SK-N-SH treated with all-trans-retinoic acid at 6 μM for 48 hours (cell line): ENCODE measurements at regions not wholly inside any gene's neighbourhood (a gene's known extent, or its start where the extent isn't known, plus 50 kb on each side); places are given as distances from the start of the nearest gene placed in this dataset.

Experiments used
- ATAC-seq: fragments of 200-7000 bp; cut with Tn5 transposase; 3 replicates; pipeline ENCODE4 v1.9.1; 2020; ENCODE audit warnings: mild to moderate bottlenecking, moderate library complexity
- BACH2 ChIP-seq: fragments of 250-450 bp; sonication (Bioruptor Pico); IDR thresholded peaks from 2 replicates; pipeline ENCODE4 v1.9.0; 2021; ENCODE audit warnings: mild to moderate bottlenecking, borderline replicate concordance
- CSDC2 ChIP-seq: fragments of 250-450 bp; sonication (Bioruptor Pico); IDR thresholded peaks from 2 replicates; pipeline ENCODE4 v1.5.0; 2020; ENCODE audit warnings: mild to moderate bottlenecking, moderate library complexity
- ESRRG ChIP-seq: fragments of 250-450 bp; sonication (Bioruptor Pico); IDR thresholded peaks from 2 replicates; pipeline ENCODE4 v1.6.1; 2021; ENCODE audit warnings: mild to moderate bottlenecking
- ISL1 ChIP-seq: fragments of 250-450 bp; sonication (Bioruptor Pico); IDR thresholded peaks from 2 replicates; pipeline ENCODE4 v2.1.2; 2022; ENCODE audit warnings: mild to moderate bottlenecking, moderate library complexity
- PPARA ChIP-seq: fragments of 250-450 bp; sonication (Bioruptor Pico); IDR thresholded peaks from 2 replicates; pipeline ENCODE4 v1.5.0; 2020; ENCODE audit warnings: mild to moderate bottlenecking, borderline replicate concordance
- SNAI2 ChIP-seq: fragments of 250-450 bp; sonication (Bioruptor Pico); IDR thresholded peaks from 2 replicates; pipeline ENCODE4 v1.5.0; 2020; ENCODE audit warnings: mild to moderate bottlenecking, moderate library complexity
- TOX ChIP-seq: fragments of 250-450 bp; sonication (Bioruptor Pico); IDR thresholded peaks from 2 replicates; pipeline ENCODE4 v1.8.0; 2021; ENCODE audit warnings: mild to moderate bottlenecking, moderate library complexity, borderline replicate concordance
- ZC3H10 ChIP-seq: fragments of 250-450 bp; sonication (Bioruptor Pico); IDR thresholded peaks from 2 replicates; pipeline ENCODE4 v1.5.1; 2021; ENCODE audit warnings: mild to moderate bottlenecking, moderate library complexity
- ZFP30 ChIP-seq: fragments of 450-650 bp; formaldehyde crosslinking; IDR thresholded peaks from 2 replicates; pipeline ENCODE4 v1.5.0; 2022; ENCODE audit warnings: mild to moderate bottlenecking, moderate library complexity
- ZNF565 ChIP-seq: fragments of 450-650 bp; formaldehyde crosslinking; conservative IDR thresholded peaks from 2 replicates; pipeline ENCODE4 v1.5.0; 2020; ENCODE audit warnings: low read depth, mild to moderate bottlenecking, moderate library complexity
- ZNF8 ChIP-seq: fragments of 450-650 bp; formaldehyde crosslinking; IDR thresholded peaks from 2 replicates; pipeline ENCODE4 v1.5.0; 2020; ENCODE audit warnings: mild to moderate bottlenecking, moderate library complexity
- TF ChIP-seq, protein P1 (sequence below): fragments of 250-450 bp; sonication (Bioruptor Pico); IDR thresholded peaks from 2 replicates; pipeline ENCODE4 v1.8.0; 2021; ENCODE audit warnings: low read depth, mild to moderate bottlenecking, moderate library complexity, borderline replicate concordance
- TF ChIP-seq, protein P2 (sequence below): fragments of 250-450 bp; sonication (Bioruptor Pico); IDR thresholded peaks from 2 replicates; pipeline ENCODE4 v1.5.0; 2020; ENCODE audit warnings: mild to moderate bottlenecking, moderate library complexity
- TF ChIP-seq, protein P3 (sequence below): fragments of 250-450 bp; sonication (Bioruptor Pico); IDR thresholded peaks from 2 replicates; pipeline ENCODE4 v1.5.1; 2020; ENCODE audit warnings: low read depth, mild to moderate bottlenecking, moderate library complexity

DNA sequence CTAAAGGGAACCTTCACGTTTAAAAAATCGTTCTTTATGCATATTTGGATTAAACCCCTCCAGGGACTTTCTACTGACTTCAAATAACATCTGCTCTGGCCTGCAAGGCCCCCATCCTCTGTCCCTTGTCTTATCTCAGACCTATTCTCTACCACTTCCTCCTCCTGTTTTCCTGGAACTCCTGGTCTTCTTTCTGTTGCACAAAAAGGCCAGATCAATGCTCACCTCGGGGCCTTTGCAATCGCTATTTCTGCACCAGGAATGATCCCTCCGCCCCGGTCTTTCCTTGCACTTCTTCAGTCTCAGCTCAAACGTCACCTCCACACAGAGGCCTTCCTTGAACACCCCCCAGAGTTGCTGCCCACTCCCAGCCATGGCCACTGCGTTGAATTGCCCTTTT lies 57.6 kb upstream of the BEGAIN start:
- no peak for ATAC-seq
- TF ChIP-seq, protein P1, sequence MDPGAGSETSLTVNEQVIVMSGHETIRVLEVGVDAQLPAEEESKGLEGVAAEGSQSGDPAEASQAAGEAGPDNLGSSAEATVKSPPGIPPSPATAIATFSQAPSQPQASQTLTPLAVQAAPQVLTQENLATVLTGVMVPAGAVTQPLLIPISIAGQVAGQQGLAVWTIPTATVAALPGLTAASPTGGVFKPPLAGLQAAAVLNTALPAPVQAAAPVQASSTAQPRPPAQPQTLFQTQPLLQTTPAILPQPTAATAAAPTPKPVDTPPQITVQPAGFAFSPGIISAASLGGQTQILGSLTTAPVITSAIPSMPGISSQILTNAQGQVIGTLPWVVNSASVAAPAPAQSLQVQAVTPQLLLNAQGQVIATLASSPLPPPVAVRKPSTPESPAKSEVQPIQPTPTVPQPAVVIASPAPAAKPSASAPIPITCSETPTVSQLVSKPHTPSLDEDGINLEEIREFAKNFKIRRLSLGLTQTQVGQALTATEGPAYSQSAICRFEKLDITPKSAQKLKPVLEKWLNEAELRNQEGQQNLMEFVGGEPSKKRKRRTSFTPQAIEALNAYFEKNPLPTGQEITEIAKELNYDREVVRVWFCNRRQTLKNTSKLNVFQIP (CRISPR knock-in tag), result no peak
- TF ChIP-seq ZFP30 (CRISPR knock-in tag), result no peak
- TF ChIP-seq SNAI2 (CRISPR knock-in tag), result no peak
- TF ChIP-seq ZNF8, result no peak
- TF ChIP-seq, protein P2, sequence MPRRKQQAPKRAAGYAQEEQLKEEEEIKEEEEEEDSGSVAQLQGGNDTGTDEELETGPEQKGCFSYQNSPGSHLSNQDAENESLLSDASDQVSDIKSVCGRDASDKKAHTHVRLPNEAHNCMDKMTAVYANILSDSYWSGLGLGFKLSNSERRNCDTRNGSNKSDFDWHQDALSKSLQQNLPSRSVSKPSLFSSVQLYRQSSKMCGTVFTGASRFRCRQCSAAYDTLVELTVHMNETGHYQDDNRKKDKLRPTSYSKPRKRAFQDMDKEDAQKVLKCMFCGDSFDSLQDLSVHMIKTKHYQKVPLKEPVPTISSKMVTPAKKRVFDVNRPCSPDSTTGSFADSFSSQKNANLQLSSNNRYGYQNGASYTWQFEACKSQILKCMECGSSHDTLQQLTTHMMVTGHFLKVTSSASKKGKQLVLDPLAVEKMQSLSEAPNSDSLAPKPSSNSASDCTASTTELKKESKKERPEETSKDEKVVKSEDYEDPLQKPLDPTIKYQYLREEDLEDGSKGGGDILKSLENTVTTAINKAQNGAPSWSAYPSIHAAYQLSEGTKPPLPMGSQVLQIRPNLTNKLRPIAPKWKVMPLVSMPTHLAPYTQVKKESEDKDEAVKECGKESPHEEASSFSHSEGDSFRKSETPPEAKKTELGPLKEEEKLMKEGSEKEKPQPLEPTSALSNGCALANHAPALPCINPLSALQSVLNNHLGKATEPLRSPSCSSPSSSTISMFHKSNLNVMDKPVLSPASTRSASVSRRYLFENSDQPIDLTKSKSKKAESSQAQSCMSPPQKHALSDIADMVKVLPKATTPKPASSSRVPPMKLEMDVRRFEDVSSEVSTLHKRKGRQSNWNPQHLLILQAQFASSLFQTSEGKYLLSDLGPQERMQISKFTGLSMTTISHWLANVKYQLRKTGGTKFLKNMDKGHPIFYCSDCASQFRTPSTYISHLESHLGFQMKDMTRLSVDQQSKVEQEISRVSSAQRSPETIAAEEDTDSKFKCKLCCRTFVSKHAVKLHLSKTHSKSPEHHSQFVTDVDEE (CRISPR knock-in tag), result no peak
- TF ChIP-seq BACH2 (CRISPR knock-in tag), result no peak

DNA sequence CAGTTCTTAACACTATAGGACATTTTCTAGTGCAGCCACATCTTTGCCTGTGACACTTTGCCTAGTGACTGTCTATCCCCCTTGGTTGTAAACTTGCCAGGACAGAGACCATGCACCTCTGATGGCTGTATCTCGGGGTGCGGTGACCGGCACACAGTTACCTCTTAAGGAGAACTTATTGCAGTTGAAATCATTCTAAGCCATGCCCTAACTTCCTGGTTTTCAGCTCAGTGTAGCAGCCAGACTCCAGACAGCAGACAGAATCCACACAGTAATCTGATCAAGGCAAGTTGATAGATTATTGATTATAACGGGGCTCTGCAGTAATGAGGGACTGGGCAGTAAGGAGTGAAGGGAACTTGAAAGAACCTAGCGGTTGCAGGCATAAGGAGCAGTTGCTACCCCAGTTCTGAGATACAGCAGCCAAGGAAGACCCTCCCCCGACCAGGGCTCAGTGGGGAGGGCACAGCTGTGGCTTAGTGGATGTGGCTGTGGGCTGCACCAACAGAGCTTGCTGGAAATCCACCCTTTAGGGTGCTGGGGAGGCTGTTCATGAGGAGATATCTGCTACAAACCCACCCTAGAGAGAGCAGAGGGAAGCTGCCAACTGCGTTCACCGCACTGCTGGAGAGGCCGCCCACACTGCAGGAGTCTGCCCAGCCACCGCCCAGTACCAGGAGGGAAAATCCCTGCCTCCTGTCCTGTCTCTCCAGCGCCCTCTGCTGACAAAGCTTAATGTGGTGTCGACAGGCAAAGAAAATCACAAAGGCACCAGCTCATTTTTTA lies 58.2 kb upstream of the BEGAIN start:
- TF ChIP-seq ZC3H10 (CRISPR knock-in tag), result no peak
- TF ChIP-seq, protein P3, sequence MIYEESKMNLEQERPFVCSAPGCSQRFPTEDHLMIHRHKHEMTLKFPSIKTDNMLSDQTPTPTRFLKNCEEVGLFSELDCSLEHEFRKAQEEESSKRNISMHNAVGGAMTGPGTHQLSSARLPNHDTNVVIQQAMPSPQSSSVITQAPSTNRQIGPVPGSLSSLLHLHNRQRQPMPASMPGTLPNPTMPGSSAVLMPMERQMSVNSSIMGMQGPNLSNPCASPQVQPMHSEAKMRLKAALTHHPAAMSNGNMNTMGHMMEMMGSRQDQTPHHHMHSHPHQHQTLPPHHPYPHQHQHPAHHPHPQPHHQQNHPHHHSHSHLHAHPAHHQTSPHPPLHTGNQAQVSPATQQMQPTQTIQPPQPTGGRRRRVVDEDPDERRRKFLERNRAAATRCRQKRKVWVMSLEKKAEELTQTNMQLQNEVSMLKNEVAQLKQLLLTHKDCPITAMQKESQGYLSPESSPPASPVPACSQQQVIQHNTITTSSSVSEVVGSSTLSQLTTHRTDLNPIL (CRISPR knock-in tag), result no peak
- TF ChIP-seq, protein P2 (CRISPR knock-in tag), result no peak
- no peak for TF ChIP-seq ZNF565 (CRISPR knock-in tag)
- no peak for TF ChIP-seq PPARA (CRISPR knock-in tag)
- no peak for TF ChIP-seq ESRRG (CRISPR knock-in tag)
- TF ChIP-seq, protein P1 (CRISPR knock-in tag), result no peak
- TF ChIP-seq SNAI2 (CRISPR knock-in tag), result no peak
- TF ChIP-seq ZFP30 (CRISPR knock-in tag), result no peak
- no peak for TF ChIP-seq CSDC2 (CRISPR knock-in tag)
- ATAC-seq, result peak; percentile 85

DNA sequence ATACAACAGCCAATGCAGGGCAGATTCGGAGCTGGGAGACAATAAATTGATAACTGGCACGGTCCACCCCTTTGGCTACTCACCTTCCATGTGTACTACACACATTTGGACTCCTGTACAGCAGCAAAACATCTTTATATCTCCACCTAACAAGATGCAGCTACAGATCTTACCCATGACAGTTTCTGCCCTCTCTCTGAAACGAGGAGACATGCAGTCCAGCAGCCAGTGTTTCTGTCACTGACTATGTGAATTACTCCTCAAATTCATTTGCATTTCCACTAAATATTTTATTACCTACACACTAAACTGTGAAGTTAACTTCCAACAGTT lies 58.7 kb upstream of the BEGAIN start:
- no peak for TF ChIP-seq ZFP30 (CRISPR knock-in tag)
- TF ChIP-seq, protein P2 (CRISPR knock-in tag), result no peak
- TF ChIP-seq PPARA (CRISPR knock-in tag), result no peak
- no peak for TF ChIP-seq ZNF8
- no peak for TF ChIP-seq ISL1 (CRISPR knock-in tag)
- no peak for TF ChIP-seq TOX (CRISPR knock-in tag)
- no peak for ATAC-seq
